WTC11 (cell line): ENCODE measurements at regions not wholly inside any gene's neighbourhood (a gene's known extent, or its start where the extent isn't known, plus 50 kb on each side); places are given as distances from the start of the nearest gene placed in this dataset.

Source experiments
- CTCF ChIP-seq: fragments of 200-600 bp; IDR thresholded peaks from 2 replicates; pipeline ENCODE4 v1.8.0; 2022; ENCODE audit warnings: antibody characterized with exemption
- JAZF1 ChIP-seq: fragments of 250-450 bp; sonication (Bioruptor Pico); IDR thresholded peaks from 2 replicates; pipeline ENCODE4 v1.9.0; 2021; ENCODE audit warnings: moderate library complexity, mild to moderate bottlenecking, inconsistent platforms

DNA sequence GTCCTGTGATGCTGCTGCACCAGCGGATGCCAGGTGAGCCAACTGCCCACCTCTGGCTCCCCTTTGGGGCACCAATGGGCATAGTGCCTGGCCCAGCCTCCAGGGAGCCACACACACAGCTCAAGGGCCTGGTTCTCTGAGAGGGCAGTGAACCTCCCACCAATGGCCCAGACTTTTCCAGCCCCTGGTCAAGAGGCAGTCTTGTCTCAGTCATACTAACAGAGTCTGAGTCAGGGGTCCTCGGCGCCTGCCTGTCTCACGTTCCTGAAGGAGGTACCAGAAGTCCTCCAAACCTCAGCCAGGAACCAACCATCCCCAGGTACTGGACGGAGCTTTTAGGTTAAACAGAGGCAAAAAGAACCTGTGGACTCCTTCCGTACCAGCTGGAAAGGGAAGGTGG lies 121.1 kb downstream of the C5orf15 start:
- no peak for TF ChIP-seq JAZF1 (CRISPR knock-in tag)
- TF ChIP-seq CTCF = no peak
